Karpas-422 (cell line): ENCODE measurements at regions not wholly inside any gene's neighbourhood (a gene's known extent, or its start where the extent isn't known, plus 50 kb on each side); places are given as distances from the start of the nearest gene placed in this dataset.

Experiments
- DNase-seq: peaks from one replicate; pipeline ENCODE4 v3.0.0-alpha.2; 2015
- H2AFZ ChIP-seq: fragments of 200-600 bp; sonication (generic); 2 replicates; pipeline ENCODE4 v1.6.1; 2014; ENCODE audit warnings: antibody characterized with exemption, low read length, mixed read lengths
- H3K27ac ChIP-seq: fragments of 200-600 bp; sonication (generic); 2 replicates; pipeline ENCODE4 v1.5.1; 2014; ENCODE audit warnings: mild to moderate bottlenecking, low read length, moderate library complexity
- H3K27me3 ChIP-seq: fragments of 200-600 bp; sonication (generic); 2 replicates; pipeline ENCODE4 v1.6.1; 2014; ENCODE audit warnings: low read length, mixed read lengths
- H3K36me3 ChIP-seq: fragments of 200-600 bp; sonication (generic); 2 replicates; pipeline ENCODE4 v1.6.1; 2014; ENCODE audit warnings: low read length, mixed read lengths; ENCODE audit not compliant: insufficient read depth
- H3K4me1 ChIP-seq: fragments of 200-600 bp; sonication (generic); 2 replicates; pipeline ENCODE4 v1.6.1; 2014; ENCODE audit warnings: mild to moderate bottlenecking, low read length, mixed read lengths
- H3K4me2 ChIP-seq: fragments of 200-600 bp; sonication (generic); 2 replicates; pipeline ENCODE4 v1.6.1; 2014; ENCODE audit warnings: low read length, low read depth, mild to moderate bottlenecking; ENCODE audit not compliant: poor library complexity, severe bottlenecking
- H3K4me3 ChIP-seq: fragments of 200-600 bp; sonication (generic); 2 replicates; pipeline ENCODE4 v1.5.1; 2014; ENCODE audit warnings: mild to moderate bottlenecking, antibody characterized with exemption, low read length, mixed read lengths
- H3K79me2 ChIP-seq: fragments of 200-600 bp; sonication (generic); 2 replicates; pipeline ENCODE4 v1.6.1; 2014; ENCODE audit warnings: mild to moderate bottlenecking, low read length, mixed read lengths
- H3K9ac ChIP-seq: fragments of 200-600 bp; sonication (generic); 2 replicates; pipeline ENCODE4 v1.6.0; 2014; ENCODE audit warnings: low read length
- H3K9me2 ChIP-seq: fragments of 200-600 bp; sonication (generic), shearing (Covaris generic); replicated peaks from 2 replicates; pipeline ENCODE4 v1.6.0; 2014; ENCODE audit warnings: mild to moderate bottlenecking, low read length, moderate library complexity; ENCODE audit not compliant: insufficient read depth
- H3K9me3 ChIP-seq: fragments of 300-700, 200-600 bp; sonication (generic); 2 replicates; pipeline ENCODE4 v1.6.1; 2014; ENCODE audit warnings: low read length, mixed read lengths
- H4K20me1 ChIP-seq: fragments of 200-600 bp; sonication (generic); 2 replicates; pipeline ENCODE4 v1.6.1; 2014; ENCODE audit warnings: mild to moderate bottlenecking, antibody characterized with exemption, low read length, low read depth; ENCODE audit not compliant: insufficient read depth

DNA sequence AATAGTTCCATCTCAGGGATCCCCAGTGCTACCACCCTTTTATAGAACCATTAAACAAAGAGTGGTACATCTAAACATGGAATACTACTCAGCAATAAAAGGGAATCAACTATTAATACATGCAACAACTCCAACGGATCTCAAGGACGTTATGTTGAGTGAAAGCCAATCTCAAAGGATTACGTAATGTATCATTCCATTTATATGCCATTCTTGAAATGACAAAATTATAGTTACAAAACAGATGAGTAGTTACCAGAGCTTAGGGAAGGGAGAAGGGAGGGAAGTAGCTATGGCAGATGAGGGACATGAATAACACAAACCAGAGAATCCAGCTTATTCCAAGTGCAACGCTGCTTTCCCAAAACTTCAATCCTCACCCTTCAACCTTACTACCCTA is 69.5 kb downstream of the ACTL7B start:
- Histone ChIP-seq H2AFZ (no peak overlapping the region), H3K9me2 (no peaks in the 10 kb centered on the region), H3K9ac (no peak overlapping the region), H3K4me2 (no peak overlapping the region), H3K4me3 (no peak overlapping the region), H3K27me3 (no peaks in the 10 kb centered on the region), H4K20me1 (no peaks in the 10 kb centered on the region), H3K36me3 (no peaks in the 10 kb centered on the region), H3K27ac (no peak overlapping the region), H3K9me3 (no peaks in the 10 kb centered on the region), H3K4me1 (no peaks in the 10 kb centered on the region), H3K79me2 (no peaks in the 10 kb centered on the region)
- no peak for DNase-seq

DNA sequence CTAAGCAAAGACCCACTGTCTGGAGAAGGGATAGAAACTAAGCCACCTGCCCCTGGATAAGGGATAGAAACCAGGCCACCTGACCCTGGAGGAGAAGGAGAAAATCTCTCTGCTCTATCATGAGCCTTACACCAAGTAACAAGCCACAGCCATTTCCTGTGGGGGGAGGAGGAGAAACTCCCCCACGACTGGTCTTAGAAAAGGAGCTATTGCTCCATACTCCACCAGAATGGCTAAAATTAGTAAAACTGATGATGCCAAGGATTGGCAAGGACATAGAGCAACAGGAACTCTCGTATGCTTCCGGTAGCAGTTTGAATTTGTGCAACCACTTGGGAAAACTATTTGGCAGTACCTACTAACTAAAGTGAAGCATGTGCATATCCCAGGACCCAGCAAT is 70.8 kb downstream of the ACTL7B start:
- DNase-seq, result no peak
- H3K4me3 ChIP-seq, result no peak overlapping the region
- no peaks in the 10 kb centered on the region for H3K9me3 ChIP-seq
- no peak overlapping the region for H3K9ac ChIP-seq
- no peak overlapping the region for H2AFZ ChIP-seq
- H3K4me1 ChIP-seq, result no peaks in the 10 kb centered on the region
- no peaks in the 10 kb centered on the region for H4K20me1 ChIP-seq
- H3K4me2 ChIP-seq, result no peak overlapping the region
- H3K27me3 ChIP-seq, result no peaks in the 10 kb centered on the region
- H3K79me2 ChIP-seq, result no peaks in the 10 kb centered on the region
- no peaks in the 10 kb centered on the region for H3K9me2 ChIP-seq
- H3K36me3 ChIP-seq, result no peaks in the 10 kb centered on the region
- no peak overlapping the region for H3K27ac ChIP-seq

DNA sequence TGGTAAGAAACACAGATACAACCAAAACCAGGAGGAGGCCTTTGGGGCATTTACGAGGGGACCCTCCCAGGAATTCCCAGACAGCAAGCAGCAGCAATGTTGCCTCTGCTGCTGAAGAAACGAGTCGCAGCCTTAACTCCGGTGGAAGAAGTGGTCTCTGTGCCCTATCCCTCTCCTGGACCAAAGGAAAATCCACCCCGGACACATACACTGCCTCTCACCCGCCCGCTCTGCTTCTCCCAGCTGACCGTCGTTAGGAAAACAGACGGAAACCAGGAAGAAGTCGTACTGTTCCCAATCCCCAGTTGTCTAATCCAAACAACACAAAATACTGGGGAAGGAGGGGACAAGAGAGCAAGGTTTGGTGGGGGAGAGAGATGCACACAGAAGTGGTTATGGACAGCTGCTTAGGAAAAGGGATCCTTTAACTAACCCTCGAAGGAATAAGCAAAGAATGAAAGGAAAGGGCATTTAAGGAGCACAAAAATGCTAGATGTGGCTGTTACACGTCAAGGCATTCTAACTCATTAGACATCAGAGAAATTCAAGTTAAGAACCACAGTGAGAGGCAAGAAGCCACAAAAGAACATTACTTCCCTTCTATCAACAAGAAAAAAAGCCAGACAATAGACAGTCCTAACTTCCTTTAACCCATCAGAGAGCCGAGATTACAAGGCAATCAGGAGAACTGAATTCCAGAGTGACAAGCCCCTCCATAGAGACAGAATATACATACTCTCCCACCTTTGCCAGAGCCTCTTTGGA is 71.9 kb downstream of the ACTL7B start:
- no peaks in the 10 kb centered on the region for H3K9me2 ChIP-seq
- no peaks in the 10 kb centered on the region for H3K36me3 ChIP-seq
- no peaks in the 10 kb centered on the region for H3K79me2 ChIP-seq
- no peaks in the 10 kb centered on the region for H3K4me1 ChIP-seq
- no peak overlapping the region for H2AFZ ChIP-seq
- no peaks in the 10 kb centered on the region for H3K27me3 ChIP-seq
- DNase-seq, result no peak
- no peak overlapping the region for H3K4me3 ChIP-seq
- no peak overlapping the region for H3K4me2 ChIP-seq
- no peak overlapping the region for H3K27ac ChIP-seq
- no peaks in the 10 kb centered on the region for H4K20me1 ChIP-seq
- no peaks in the 10 kb centered on the region for H3K9me3 ChIP-seq
- no peak overlapping the region for H3K9ac ChIP-seq

DNA sequence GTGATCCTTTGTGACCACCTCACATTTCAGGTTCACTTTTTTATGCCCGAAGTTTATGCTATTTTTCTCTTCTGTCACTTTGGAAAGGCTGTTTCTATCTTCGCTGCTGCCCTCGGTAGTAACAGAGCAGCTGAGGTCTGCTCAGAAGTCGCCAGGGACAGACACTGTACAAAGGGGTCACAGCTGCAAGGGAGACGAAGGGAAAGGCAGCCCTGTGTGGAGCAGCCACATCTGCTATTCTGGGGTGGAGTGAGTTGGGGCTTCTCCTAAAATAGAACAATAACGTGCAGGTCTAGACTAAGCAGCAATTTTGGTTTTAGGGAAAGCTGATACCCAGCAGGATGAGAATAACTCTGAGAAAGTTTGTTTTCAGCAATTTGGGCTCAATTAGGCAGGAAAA is 72.5 kb downstream of the ACTL7B start:
- Histone ChIP-seq H3K9me3 (no peaks in the 10 kb centered on the region), H3K4me1 (no peaks in the 10 kb centered on the region), H3K27me3 (no peaks in the 10 kb centered on the region), H4K20me1 (no peaks in the 10 kb centered on the region), H3K36me3 (no peaks in the 10 kb centered on the region), H3K9me2 (no peaks in the 10 kb centered on the region), H3K4me2 (no peak overlapping the region), H3K79me2 (no peaks in the 10 kb centered on the region), H3K27ac (no peak overlapping the region), H3K9ac (no peak overlapping the region), H2AFZ (no peak overlapping the region), H3K4me3 (no peak overlapping the region)
- DNase-seq, result no peak

DNA sequence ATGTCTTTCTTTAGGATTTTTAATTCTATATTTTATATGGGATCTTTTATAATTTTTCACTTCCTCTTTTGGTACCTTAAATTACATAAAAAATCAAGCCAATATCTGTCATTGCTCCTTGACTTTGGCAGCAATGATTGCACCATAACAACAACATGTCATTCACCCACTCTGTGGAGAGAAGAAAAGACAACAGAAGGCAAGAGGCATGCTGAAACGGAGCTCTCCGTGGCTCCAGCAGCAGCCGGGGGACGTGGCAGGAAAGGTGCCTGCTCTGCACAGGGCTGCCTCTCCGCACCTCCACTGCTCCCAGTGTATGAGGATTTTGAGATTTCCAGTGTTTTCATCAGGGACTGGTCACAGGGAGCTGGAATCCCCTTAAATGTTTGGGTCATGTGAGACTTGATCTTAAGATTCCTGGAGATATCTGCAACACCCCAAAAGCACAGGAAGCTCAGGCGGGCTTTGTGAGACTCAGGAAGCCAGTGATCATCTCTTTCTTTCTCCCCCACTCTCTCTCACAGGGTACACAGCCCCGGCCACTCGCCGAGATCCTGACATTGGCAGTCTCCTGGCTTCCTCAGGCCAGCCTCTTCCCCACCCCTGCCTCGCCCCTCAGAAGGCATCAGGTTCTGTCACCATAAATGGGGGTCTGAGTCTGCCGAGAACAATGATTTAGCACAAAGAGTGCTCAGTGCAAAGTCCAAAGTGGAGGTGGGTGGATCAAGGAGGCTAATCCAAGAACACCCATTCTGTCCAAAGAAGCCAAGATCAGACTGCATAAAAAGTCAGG is 74.6 kb downstream of the ACTL7B start:
- no peaks in the 10 kb centered on the region for H3K9me2 ChIP-seq
- no peak overlapping the region for H2AFZ ChIP-seq
- DNase-seq, result no peak
- no peaks in the 10 kb centered on the region for H3K27me3 ChIP-seq
- H3K9me3 ChIP-seq, result no peaks in the 10 kb centered on the region
- no peak overlapping the region for H3K4me2 ChIP-seq
- H3K4me3 ChIP-seq, result no peak overlapping the region
- no peaks in the 10 kb centered on the region for H4K20me1 ChIP-seq
- no peaks in the 10 kb centered on the region for H3K4me1 ChIP-seq
- H3K27ac ChIP-seq, result no peak overlapping the region
- no peaks in the 10 kb centered on the region for H3K79me2 ChIP-seq
- H3K36me3 ChIP-seq, result no peaks in the 10 kb centered on the region
- H3K9ac ChIP-seq, result no peak overlapping the region

DNA sequence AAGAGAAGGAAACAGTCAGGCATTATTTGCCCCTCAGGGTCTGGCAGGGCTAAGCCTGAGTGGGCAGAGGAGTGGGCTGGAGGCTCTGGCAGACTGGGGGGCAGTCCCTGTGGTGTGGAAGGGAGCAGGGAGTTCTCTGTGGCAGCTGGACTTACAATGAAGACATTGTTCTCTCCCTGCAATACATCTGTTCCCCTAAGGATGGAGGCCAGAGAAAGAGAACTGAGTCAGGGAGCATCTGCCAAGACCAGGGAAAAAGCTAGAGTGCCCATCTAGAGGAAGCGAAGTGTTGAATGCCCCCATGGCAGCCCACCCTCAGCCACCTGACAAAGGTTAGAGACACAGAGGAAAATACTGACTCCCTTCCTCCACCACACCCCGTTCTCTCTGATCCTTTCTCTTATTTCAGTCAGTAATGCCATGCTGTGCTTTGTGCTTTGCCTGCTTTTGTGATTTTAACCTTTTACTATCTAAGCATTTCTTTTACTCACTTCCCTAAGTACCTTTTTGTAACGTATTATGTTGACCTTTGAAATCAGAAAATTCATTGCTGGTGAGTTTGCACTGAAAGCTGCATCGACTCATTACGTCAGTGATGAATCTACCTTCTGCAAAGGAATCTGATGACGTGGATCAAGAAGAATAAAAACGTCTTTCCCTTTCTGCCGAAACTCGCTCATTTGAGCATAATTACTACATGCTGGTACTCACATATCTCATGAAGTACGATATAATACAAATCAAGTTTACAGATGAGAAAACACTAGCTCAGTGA is 76.0 kb downstream of the ACTL7B start:
- H3K27me3 ChIP-seq, result no peaks in the 10 kb centered on the region
- H3K9me3 ChIP-seq, result no peaks in the 10 kb centered on the region
- no peak overlapping the region for H3K4me2 ChIP-seq
- H3K9me2 ChIP-seq, result no peaks in the 10 kb centered on the region
- H3K4me3 ChIP-seq, result no peak overlapping the region
- no peaks in the 10 kb centered on the region for H4K20me1 ChIP-seq
- no peak overlapping the region for H3K9ac ChIP-seq
- no peak overlapping the region for H2AFZ ChIP-seq
- H3K4me1 ChIP-seq, result no peaks in the 10 kb centered on the region
- no peaks in the 10 kb centered on the region for H3K79me2 ChIP-seq
- DNase-seq, result no peak
- no peak overlapping the region for H3K27ac ChIP-seq
- H3K36me3 ChIP-seq, result no peaks in the 10 kb centered on the region

DNA sequence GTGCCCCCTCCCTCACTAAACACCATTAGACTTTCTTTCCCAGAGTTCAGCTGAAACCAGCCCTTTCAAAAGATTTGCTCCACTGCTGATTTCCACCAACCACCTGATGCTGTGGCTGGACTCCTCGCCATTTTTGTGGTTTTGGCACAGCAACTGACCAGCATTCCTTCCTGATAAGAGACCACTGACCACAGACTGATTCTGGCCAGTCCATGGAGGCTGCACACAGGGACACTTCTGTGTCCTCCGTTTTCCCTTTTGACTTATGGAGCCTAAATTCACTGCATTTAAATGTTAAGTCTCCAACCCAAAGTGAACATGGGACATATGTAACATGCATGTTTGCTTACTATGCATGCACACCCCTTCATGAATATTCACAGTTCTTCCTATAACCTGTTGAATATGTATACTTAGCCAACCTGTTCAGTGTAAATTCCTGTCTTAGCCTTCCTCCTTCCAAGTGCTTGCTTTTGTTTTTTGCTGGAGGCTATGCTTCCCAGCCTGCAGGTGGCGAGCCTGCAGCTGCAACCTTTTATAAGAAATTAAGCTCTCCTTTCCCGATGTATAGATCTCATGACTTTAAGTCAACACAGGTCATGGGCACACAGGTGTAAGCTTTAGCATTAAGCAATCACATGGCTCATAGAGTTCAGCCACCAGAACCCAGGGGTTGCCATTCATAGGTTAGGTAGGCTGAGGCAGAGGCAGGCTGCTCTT is 78.7 kb downstream of the ACTL7B start:
- no peaks in the 10 kb centered on the region for H3K36me3 ChIP-seq
- no peaks in the 10 kb centered on the region for H3K79me2 ChIP-seq
- no peak overlapping the region for H3K9ac ChIP-seq
- H2AFZ ChIP-seq, result no peak overlapping the region
- no peaks in the 10 kb centered on the region for H3K27me3 ChIP-seq
- H3K4me1 ChIP-seq, result no peaks in the 10 kb centered on the region
- no peak for DNase-seq
- no peak overlapping the region for H3K4me2 ChIP-seq
- no peaks in the 10 kb centered on the region for H3K9me2 ChIP-seq
- no peak overlapping the region for H3K4me3 ChIP-seq
- H4K20me1 ChIP-seq, result no peaks in the 10 kb centered on the region
- no peaks in the 10 kb centered on the region for H3K9me3 ChIP-seq
- no peak overlapping the region for H3K27ac ChIP-seq

DNA sequence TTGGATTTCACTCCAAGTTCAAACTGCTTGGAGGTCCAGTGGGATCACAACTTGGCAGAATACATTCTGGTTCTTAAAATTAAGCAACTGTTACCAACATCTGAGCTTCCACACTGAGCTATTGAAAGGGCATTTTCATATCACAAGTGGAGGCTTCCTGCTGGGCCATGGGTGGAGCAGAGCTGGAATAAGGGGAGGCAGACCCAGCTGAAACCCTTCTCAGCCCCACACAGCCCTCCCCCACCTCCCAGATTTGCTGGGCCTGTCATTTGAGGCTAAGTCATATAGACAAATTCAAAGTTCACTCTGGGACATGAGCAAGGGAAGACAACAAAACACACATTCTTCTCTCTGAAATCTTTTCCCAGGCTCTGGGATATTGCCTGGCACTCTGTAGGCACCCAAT is 79.9 kb downstream of the ACTL7B start:
- Histone ChIP-seq H3K4me1 (no peaks in the 10 kb centered on the region), H3K27me3 (no peaks in the 10 kb centered on the region), H3K9me3 (no peaks in the 10 kb centered on the region), H3K9ac (no peak overlapping the region), H3K27ac (no peak overlapping the region), H4K20me1 (no peaks in the 10 kb centered on the region), H3K36me3 (no peaks in the 10 kb centered on the region), H3K4me3 (no peak overlapping the region), H3K79me2 (no peaks in the 10 kb centered on the region), H2AFZ (no peak overlapping the region), H3K4me2 (no peak overlapping the region), H3K9me2 (no peaks in the 10 kb centered on the region)
- DNase-seq, result no peak
